ENCODE measurements at regions not wholly inside any gene's neighbourhood (a gene's known extent, or its start where the extent isn't known, plus 50 kb on each side); places are given as distances from the start of the nearest gene placed in this dataset.

GRCh38 chr5:96214442-96215197 is 218.4 kb downstream of the PCSK1 start:
- H2BK5ac ChIP-seq (ENCODE audit: low read depth, low read length, poor library complexity, severe bottlenecking): no peak overlapping the region
- no peak overlapping the region for H3K14ac ChIP-seq (ENCODE audit: low read length in 2 of 2)
- no peak overlapping the region for H2BK120ac ChIP-seq (ENCODE audit: low read depth, low read length)
- no peak for DNase-seq
- no peaks in the 10 kb centered on the region for H3K36me3 ChIP-seq (ENCODE audit: control insufficient read depth in 1 of 2, insufficient read depth in 2 of 2, low read depth in 1 of 2, low read length in 2 of 2)
- peaks cover 2% of the 10 kb centered on the region for H3K79me1 ChIP-seq (replicated peaks; ENCODE audit: low read length, poor library complexity, severe bottlenecking)
- no peaks in the 10 kb centered on the region for H3K9me3 ChIP-seq (ENCODE audit: control insufficient read depth, low read length)
- no peak overlapping the region for H2BK12ac ChIP-seq (ENCODE audit: low read length in 2 of 2)
- H2AFZ ChIP-seq (ENCODE audit: low read depth, low read length): no peak overlapping the region
- no peak overlapping the region for H3K9ac ChIP-seq (ENCODE audit: low read length)
- peak overlapping the region; percentile 88 for H3K27ac ChIP-seq (ENCODE audit: low read length, poor library complexity, severe bottlenecking)
- H3K4me1 ChIP-seq (ENCODE audit: control insufficient read depth, insufficient read depth, low read depth, low read length): peaks cover 2% of the 10 kb centered on the region
- H3K27me3 ChIP-seq (ENCODE audit: control insufficient read depth in 1 of 2, insufficient read depth in 1 of 2, low read length in 2 of 2): no peaks in the 10 kb centered on the region
- H3K18ac ChIP-seq (ENCODE audit: low read depth in 1 of 2, low read length in 2 of 2): no peak overlapping the region
- H3K4me2 ChIP-seq (ENCODE audit: low read length, poor library complexity, severe bottlenecking): no peak overlapping the region
- no peak overlapping the region for H2BK15ac ChIP-seq (ENCODE audit: low read depth, poor library complexity, severe bottlenecking)
- H3K4me3 ChIP-seq (ENCODE audit: insufficient read depth in 1 of 2, low read depth in 1 of 2, low read length in 2 of 2): no peak overlapping the region
- no peak overlapping the region for H4K8ac ChIP-seq (ENCODE audit: low read length)
- no peak overlapping the region for H2AK5ac ChIP-seq (ENCODE audit: low read length, severe bottlenecking)
- WGBS: 100% methylated on average over 2 of the region's 3 CpGs
- no peak overlapping the region for H3K4ac ChIP-seq (ENCODE audit: low read depth in 1 of 2, low read length in 2 of 2)
- no peak overlapping the region for H4K91ac ChIP-seq (ENCODE audit: low read length)
- no peak overlapping the region for H3K23ac ChIP-seq (ENCODE audit: low read length in 2 of 2)

DNA sequence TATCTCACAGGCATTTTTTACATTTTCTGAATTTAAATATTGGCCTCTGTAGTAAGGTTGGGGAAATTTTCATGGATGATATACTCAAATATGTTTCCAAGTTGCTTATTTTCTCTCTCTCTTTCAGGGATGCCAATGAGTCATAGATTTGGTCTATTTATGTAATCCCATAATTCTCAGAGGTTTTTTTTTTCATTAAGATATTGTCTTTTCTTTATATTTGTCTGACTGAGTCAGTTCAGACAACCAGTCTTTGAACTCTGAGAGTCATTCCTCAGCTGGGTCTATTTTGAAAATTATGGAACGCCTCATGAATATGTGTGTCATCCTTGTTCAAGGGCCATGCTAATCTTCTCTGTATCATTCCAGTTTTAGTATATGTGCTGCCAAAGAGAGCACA is 223.2 kb downstream of the PCSK1 start:
- DNase-seq: no peak
- Histone ChIP-seq H3K4ac (ENCODE audit: low read depth in 1 of 2, low read length in 2 of 2) (no peak overlapping the region), H2BK5ac (ENCODE audit: low read depth, low read length, poor library complexity, severe bottlenecking) (no peak overlapping the region), H3K4me3 (ENCODE audit: insufficient read depth in 1 of 2, low read depth in 1 of 2, low read length in 2 of 2) (no peak overlapping the region), H3K23ac (ENCODE audit: low read length in 2 of 2) (no peak overlapping the region), H3K9ac (ENCODE audit: low read length) (no peak overlapping the region), H4K91ac (ENCODE audit: low read length) (no peak overlapping the region), H3K27me3 (ENCODE audit: control insufficient read depth in 1 of 2, insufficient read depth in 1 of 2, low read length in 2 of 2) (no peaks in the 10 kb centered on the region), H3K4me2 (ENCODE audit: low read length, poor library complexity, severe bottlenecking) (no peak overlapping the region), H3K4me1 (ENCODE audit: control insufficient read depth, insufficient read depth, low read depth, low read length) (no peaks in the 10 kb centered on the region), H2BK15ac (ENCODE audit: low read depth, poor library complexity, severe bottlenecking) (no peak overlapping the region), H2BK120ac (ENCODE audit: low read depth, low read length) (no peak overlapping the region), H3K14ac (ENCODE audit: low read length in 2 of 2) (no peak overlapping the region), H3K27ac (ENCODE audit: low read length, poor library complexity, severe bottlenecking) (no peak overlapping the region), H2BK12ac (ENCODE audit: low read length in 2 of 2) (no peak overlapping the region), H4K8ac (ENCODE audit: low read length) (no peak overlapping the region), H3K79me1 (replicated peaks; ENCODE audit: low read length, poor library complexity, severe bottlenecking) (peaks cover 2% of the 10 kb centered on the region), H3K18ac (ENCODE audit: low read depth in 1 of 2, low read length in 2 of 2) (no peak overlapping the region), H2AFZ (ENCODE audit: low read depth, low read length) (no peak overlapping the region), H3K9me3 (ENCODE audit: control insufficient read depth, low read length) (peaks cover 22% of the 10 kb centered on the region), H3K36me3 (ENCODE audit: control insufficient read depth in 1 of 2, insufficient read depth in 2 of 2, low read depth in 1 of 2, low read length in 2 of 2) (no peaks in the 10 kb centered on the region), H2AK5ac (ENCODE audit: low read length, severe bottlenecking) (no peak overlapping the region)
- WGBS: 100% methylated on average over 1 of the region's 1 CpG

- Histone ChIP-seq H4K91ac (ENCODE audit: low read length) (no peak overlapping the region), H3K27ac (ENCODE audit: low read length, poor library complexity, severe bottlenecking) (no peak overlapping the region), H3K4me2 (ENCODE audit: low read length, poor library complexity, severe bottlenecking) (no peak overlapping the region), H2BK120ac (ENCODE audit: low read depth, low read length) (no peak overlapping the region), H3K9me3 (ENCODE audit: control insufficient read depth, low read length) (peaks cover 22% of the 10 kb centered on the region), H2BK12ac (ENCODE audit: low read length in 2 of 2) (no peak overlapping the region), H2AK5ac (ENCODE audit: low read length, severe bottlenecking) (no peak overlapping the region), H3K18ac (ENCODE audit: low read depth in 1 of 2, low read length in 2 of 2) (no peak overlapping the region), H3K23ac (ENCODE audit: low read length in 2 of 2) (no peak overlapping the region), H3K4me3 (ENCODE audit: insufficient read depth in 1 of 2, low read depth in 1 of 2, low read length in 2 of 2) (no peak overlapping the region), H3K4me1 (ENCODE audit: control insufficient read depth, insufficient read depth, low read depth, low read length) (no peaks in the 10 kb centered on the region), H2BK5ac (ENCODE audit: low read depth, low read length, poor library complexity, severe bottlenecking) (no peak overlapping the region), H3K27me3 (ENCODE audit: control insufficient read depth in 1 of 2, insufficient read depth in 1 of 2, low read length in 2 of 2) (no peaks in the 10 kb centered on the region), H2BK15ac (ENCODE audit: low read depth, poor library complexity, severe bottlenecking) (no peak overlapping the region), H2AFZ (ENCODE audit: low read depth, low read length) (no peak overlapping the region), H3K79me1 (replicated peaks; ENCODE audit: low read length, poor library complexity, severe bottlenecking) (no peaks in the 10 kb centered on the region), H4K8ac (ENCODE audit: low read length) (no peak overlapping the region), H3K4ac (ENCODE audit: low read depth in 1 of 2, low read length in 2 of 2) (no peak overlapping the region), H3K36me3 (ENCODE audit: control insufficient read depth in 1 of 2, insufficient read depth in 2 of 2, low read depth in 1 of 2, low read length in 2 of 2) (no peaks in the 10 kb centered on the region), H3K14ac (ENCODE audit: low read length in 2 of 2) (no peak overlapping the region), H3K9ac (ENCODE audit: low read length) (no peak overlapping the region)
- no peak for DNase-seq
These were observed 225.6 kb downstream of the PCSK1 start for GRCh38 chr5:96207420-96207819.

DNA sequence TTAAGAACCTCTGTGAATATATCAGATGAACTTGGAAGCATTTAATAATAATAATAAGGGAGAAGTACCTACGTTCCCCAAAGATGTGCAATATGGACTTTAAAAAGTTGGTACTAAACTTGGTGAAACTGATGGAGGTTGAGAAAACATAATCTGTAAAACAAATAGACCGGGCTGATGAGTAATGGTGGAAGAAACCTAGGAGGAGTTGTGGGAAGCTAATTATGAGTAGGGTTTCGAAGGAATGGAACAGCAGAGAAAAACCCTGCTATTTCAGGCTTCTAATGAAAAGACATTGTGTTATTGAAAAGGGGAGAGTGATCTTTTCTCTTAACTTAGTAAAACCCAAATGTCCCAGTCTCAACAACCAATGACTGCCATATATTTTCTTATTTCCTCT is 229.3 kb downstream of the PCSK1 start:
- Histone ChIP-seq H3K27me3 (ENCODE audit: control insufficient read depth in 1 of 2, insufficient read depth in 1 of 2, low read length in 2 of 2) (no peaks in the 10 kb centered on the region), H2BK120ac (ENCODE audit: low read depth, low read length) (no peak overlapping the region), H2AFZ (ENCODE audit: low read depth, low read length) (no peak overlapping the region), H3K9ac (ENCODE audit: low read length) (no peak overlapping the region), H2BK5ac (ENCODE audit: low read depth, low read length, poor library complexity, severe bottlenecking) (no peak overlapping the region), H2AK5ac (ENCODE audit: low read length, severe bottlenecking) (no peak overlapping the region), H3K4me2 (ENCODE audit: low read length, poor library complexity, severe bottlenecking) (no peak overlapping the region), H3K4me3 (ENCODE audit: insufficient read depth in 1 of 2, low read depth in 1 of 2, low read length in 2 of 2) (no peak overlapping the region), H3K18ac (ENCODE audit: low read depth in 1 of 2, low read length in 2 of 2) (no peak overlapping the region), H2BK15ac (ENCODE audit: low read depth, poor library complexity, severe bottlenecking) (no peak overlapping the region), H3K14ac (ENCODE audit: low read length in 2 of 2) (no peak overlapping the region), H3K4ac (ENCODE audit: low read depth in 1 of 2, low read length in 2 of 2) (no peak overlapping the region), H3K27ac (ENCODE audit: low read length, poor library complexity, severe bottlenecking) (no peak overlapping the region), H2BK12ac (ENCODE audit: low read length in 2 of 2) (no peak overlapping the region), H3K4me1 (ENCODE audit: control insufficient read depth, insufficient read depth, low read depth, low read length) (peaks cover 2% of the 10 kb centered on the region), H3K23ac (ENCODE audit: low read length in 2 of 2) (no peak overlapping the region), H4K91ac (ENCODE audit: low read length) (no peak overlapping the region), H3K36me3 (ENCODE audit: control insufficient read depth in 1 of 2, insufficient read depth in 2 of 2, low read depth in 1 of 2, low read length in 2 of 2) (no peaks in the 10 kb centered on the region), H3K79me1 (replicated peaks; ENCODE audit: low read length, poor library complexity, severe bottlenecking) (no peaks in the 10 kb centered on the region), H3K9me3 (ENCODE audit: control insufficient read depth, low read length) (peaks cover 22% of the 10 kb centered on the region), H4K8ac (ENCODE audit: low read length) (no peak overlapping the region)
- no peak for DNase-seq
- WGBS: 95% methylated on average over 3 of the region's 3 CpGs
